GM18505 (cell line): ENCODE measurements at regions not wholly inside any gene's neighbourhood (a gene's known extent, or its start where the extent isn't known, plus 50 kb on each side); places are given as distances from the start of the nearest gene placed in this dataset.

Source experiments
- ATAC-seq: cut with Tn5 transposase; IDR thresholded peaks from one replicate; pipeline ENCODE4 v1.9.1; 2021; ENCODE audit not compliant: unreplicated experiment
- POLR2A ChIP-seq: IDR thresholded peaks from 4 replicates; pipeline ENCODE4 v1.6.1; 2011; ENCODE audit warnings: borderline replicate concordance; ENCODE audit not compliant: insufficient read depth, insufficient read length; ENCODE audit errors: extremely low read depth

DNA sequence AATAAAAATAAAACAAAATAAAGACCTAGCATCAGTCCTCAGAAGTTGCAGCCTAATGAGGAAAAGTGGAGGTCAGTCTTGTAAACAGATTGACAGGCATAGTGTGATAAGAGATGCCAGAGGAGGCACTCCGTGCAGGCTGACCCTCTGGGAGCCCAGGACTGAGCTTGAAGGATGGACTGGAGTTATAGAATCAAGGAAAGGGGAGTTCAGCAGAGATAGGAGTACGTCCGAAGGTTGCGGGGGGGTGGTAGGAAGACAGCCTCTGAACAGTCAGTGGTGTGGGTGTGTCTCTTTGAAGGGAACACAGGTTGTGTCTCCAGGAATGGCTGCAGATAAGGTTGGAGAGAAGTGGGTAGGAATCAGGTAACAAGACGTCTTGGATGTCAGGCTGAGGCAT is 126.1 kb upstream of the CPEB4 start:
- no peak for ATAC-seq

DNA sequence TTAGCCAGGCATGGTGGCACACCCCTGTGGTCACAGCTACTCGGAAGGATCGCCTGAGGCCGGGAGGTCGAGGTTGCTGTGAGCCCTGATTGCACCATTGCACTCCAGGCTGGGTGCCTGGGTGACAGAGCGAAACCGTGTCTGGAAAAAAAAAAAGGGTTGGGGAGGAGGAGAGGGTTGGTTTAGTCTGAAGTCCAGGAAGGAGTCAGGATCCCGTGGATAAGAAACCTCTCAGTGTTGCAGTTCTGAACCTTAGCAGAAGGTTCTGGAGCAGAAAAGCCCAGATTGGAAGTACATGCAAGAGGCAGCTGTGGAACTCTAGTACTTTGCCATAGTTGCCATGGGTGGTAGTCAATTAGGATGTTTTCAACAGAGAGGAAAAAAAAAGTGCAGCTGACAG is 125.2 kb upstream of the CPEB4 start:
- no peak for ATAC-seq
- no peak for TF ChIP-seq POLR2A

More for the DNA sequence above, 126.1 kb upstream of the CPEB4 start:
- no peak for TF ChIP-seq POLR2A

DNA sequence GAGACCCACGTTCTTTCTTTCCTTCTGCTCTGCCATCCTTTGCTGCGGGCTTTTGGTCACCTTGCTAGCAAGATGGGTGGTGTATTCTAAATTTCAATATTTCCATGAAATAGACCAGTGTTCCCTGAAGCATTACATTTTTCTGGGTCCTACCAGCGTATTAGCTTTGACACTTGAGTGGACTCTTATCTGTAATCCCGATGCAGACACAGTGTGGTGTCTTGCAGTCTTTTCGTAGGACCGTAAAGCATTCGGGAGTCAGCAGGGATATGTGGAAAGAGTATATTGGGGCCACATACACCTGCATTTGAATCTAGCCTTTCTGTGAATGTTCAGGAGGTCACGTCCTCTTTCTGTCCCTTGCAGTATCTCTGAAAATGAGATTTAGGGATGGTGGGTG is 124.7 kb upstream of the CPEB4 start:
- no peak for TF ChIP-seq POLR2A
- no peak for ATAC-seq

DNA sequence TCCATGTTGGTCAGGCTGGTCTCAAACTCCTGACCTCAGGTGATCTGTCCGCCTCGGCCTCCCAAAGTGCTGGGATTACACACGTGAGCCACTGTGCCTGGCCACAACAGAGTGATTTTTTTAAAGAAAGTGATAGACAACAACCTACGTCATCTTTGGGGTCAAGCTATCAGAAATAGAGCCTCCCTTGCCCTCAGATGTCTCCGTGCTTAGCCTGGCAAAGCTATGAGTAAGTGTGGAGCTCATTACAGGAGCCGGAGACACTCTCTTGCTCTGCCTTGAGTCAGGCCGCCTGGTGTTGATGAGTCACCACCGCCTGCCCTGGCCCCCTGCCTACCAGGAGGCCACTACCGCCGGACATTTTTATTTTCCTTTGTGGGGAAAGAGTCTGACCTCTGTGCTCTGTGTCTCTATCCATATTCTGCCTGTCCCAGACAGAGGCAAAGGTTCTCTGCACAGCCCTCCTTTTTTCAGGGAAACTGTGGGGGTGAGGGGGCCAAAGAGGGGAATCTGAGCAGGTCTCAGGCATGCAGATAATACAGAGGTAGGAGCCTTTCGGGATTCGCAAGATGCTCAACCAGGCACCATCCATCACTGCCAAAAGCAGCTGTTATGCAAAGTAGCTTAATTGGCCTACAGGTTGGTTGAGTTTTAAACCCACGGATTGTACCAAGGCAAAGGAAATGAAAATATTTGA is 123.7 kb upstream of the CPEB4 start:
- no peak for TF ChIP-seq POLR2A
- no peak for ATAC-seq

DNA sequence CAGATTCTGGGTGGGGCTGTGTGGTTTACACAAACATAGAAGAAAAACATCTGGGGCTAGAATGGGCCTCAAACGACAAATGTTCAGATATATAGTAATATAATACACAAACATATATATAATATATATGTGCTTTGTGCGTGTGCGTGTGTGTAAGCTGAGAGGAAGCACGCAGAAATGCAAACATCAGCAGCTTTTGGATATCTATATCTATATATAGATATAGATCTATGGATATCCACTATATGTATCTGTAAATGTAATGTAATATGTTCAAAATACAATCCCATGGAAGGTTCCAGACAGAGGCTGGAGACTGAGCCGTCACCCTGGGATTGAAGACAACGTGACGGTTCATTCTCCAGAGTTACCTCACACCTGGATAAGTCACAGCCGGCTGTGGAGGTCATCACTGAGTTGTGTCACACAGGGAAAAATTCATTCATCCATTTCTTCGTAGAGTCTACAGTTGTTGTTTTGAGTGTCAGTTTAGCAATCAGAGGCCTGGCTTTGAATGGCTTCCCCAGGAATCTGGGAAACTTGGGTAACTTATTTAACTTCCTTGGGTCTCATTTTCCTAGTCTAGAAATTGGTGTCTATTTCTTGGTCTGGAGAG is 123.0 kb upstream of the CPEB4 start:
- no peak for TF ChIP-seq POLR2A
- no peak for ATAC-seq

DNA sequence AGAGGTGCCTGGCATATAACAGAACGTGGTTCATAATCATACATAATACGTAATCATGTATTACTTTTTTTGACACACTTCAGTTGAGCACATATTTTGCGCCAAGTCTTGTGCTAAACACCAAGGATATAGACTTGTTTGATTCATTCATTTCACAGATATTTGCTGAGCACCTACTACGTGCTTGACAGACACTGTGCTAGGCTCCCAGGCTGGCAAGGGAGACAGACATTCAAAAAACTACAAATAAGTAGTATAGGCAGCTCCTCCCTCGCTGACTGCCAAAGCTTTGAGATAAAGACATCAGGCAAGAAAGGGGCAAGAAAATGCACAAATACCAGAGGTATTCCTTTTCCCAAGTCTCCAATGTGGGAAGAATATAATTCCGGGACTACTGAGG is 122.5 kb upstream of the CPEB4 start:
- TF ChIP-seq POLR2A, result no peak
- ATAC-seq, result no peak

DNA sequence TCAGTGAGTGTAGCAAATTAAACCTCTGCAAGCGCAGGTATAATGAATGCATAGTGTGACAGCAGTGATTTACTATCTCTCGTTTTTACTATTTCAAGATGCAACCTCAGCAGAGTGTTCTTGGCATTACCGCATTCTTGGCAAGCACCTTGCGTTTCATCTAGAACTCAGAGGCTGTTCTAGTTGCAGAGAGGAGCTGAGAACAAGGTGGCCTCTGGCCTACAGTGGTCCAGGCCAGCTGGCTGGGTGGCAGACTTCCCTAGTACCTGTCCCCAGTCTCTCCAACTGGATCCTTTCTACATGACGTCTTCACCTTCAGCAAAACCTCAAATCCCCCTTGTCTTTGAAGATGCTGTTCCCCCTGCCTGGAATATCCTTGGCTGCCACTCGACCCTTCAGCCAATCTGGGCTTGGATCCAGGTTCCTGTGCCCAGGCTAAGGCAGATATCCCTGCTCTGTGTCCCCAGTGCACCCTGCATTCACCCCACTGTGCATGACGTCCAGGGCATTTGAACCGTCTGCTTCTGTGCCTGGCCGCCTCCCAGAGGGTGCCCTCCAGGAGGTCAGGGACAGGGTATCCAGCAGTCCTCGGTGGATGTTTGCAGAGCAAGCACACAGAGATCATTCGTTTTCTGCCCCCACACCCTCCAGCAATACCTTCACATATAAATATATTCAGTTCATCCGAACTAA is 120.4 kb upstream of the CPEB4 start:
- no peak for TF ChIP-seq POLR2A
- ATAC-seq, result no peak

DNA sequence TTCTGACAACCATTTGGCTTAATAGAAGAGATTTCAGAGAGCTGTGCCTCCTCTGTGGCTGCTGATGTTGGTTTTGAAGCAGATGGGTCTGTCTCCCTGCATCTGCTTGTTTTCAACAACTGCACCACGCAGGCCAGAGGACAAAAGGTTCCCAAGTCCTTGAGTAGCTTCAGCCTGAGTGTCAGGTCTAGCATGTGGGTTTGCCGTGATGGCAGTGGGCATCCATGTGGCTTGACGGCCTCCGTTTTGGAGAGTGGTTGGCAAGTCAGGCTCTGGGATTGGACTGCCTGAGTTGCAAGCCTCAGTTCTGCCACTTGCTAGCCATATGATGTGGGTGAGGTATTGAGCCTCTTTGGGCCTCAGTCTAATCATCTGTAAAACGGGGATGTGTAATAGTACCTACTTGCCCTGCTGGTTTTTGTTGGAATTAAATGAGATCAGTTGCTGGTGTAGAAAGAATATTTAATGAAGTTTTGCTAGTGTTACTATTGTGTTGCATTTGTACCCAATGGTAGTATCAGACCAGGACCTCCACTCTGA is 119.8 kb upstream of the CPEB4 start:
- TF ChIP-seq POLR2A, result no peak
- no peak for ATAC-seq

DNA sequence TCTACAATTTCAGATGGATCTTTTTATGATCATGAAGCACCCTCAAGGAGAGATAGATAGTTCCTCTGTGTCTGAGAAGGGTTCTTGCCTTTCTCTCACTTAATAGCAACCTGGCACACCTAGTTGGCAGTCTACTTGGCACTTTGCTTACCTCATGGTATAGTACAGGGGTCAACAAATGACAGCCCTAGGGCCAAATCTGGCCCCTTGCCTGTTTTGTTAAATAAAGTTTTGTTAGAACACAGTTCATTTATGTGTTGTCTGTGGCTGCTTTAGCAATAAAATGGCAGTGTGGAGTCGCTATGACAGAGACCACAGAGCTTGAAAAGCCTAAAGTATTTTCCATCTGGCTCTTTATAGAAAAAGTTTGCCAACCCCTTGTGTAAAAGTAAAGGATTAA is 119.3 kb upstream of the CPEB4 start:
- no peak for TF ChIP-seq POLR2A
- ATAC-seq, result no peak

DNA sequence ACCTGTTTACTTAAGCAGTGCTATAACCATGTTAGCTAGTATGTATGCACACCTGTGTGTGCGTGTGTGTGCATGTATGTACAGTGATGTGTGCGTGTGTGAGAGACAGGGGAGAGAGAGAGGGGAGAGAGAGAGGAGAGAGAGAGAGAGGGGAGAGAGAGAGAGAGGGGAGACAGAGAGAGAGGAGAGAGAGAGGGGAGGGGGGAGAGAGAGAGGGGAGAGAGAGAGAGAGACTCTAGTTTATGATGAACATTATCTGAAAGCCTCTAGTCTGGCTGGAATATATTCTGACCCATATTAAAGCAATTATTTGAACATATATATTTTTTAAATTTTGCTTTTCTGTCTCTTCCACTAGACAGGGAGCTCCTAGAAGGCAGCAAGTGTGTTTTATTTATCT is 117.5 kb upstream of the CPEB4 start:
- TF ChIP-seq POLR2A, result no peak
- no peak for ATAC-seq

DNA sequence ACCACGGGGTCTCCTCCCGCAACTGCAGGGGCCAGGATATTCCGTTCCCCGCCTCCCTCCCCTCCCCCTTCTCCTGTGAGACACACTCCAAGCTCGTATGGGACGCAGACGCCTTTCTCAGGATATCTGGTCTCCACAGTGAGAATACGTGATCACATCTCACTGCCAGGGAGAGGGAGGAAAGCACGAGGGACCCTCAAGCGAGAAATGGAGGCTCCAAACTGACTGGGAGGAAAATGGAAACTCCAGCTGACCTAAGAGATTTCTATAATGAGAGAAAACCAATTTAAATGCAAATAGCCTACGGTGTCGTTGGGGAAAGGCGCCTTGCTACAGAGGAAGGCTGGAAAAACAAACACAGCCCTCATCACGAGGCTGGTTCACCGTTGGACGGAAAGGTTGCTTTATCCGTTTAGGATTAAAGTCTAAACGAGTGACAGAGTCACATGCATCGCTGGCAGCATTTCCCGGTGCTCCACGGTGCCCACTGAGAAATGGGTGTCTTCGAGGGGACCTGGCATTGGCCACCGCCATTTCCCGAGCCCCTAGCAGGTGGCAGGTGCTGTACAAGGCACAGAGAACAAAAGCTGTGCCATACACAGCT is 116.9 kb upstream of the CPEB4 start:
- no peak for ATAC-seq
- TF ChIP-seq POLR2A, result no peak

DNA sequence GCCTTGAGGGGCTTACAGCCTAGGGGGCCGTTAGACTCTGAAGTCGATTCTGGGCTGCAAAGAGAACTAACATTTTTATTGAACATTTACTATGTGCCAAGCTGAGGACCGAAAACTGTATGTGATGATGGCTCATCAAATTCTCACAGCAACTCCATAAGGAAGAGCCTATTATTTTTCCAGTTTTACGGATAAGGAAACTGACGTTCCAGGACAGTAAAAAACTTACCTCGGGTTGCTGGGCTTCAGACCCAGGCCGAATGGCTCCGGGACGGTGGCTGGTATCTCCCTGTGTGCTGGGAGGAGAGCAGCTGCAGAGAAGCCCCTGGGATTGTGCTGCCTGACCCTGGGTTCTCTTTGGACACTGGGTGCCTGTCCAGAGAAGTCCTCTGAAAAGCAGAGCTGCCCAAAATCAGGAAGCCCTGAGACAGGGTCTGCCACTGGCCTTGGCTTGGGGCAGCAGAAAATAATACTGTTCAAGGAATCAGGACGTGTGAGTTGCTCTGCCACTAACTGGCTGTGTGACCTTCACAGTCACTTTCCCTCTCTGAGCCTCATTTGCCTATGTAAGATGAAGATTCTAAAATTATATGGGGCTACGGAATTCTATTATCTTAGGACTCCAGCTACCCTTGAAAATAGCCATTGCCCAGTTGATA is 116.3 kb upstream of the CPEB4 start:
- no peak for TF ChIP-seq POLR2A
- ATAC-seq, result no peak
